ENCODE measurements at regions not wholly inside any gene's neighbourhood (a gene's known extent, or its start where the extent isn't known, plus 50 kb on each side); places are given as distances from the start of the nearest gene placed in this dataset.

- TF ChIP-seq SIN3A (conservative IDR thresholded peaks at IDR 0.05 in 1 of 2, IDR thresholded peaks at IDR 0.05 in 1 of 2; ENCODE audit: low read depth in 1 of 2, low read length in 2 of 2) (no peak), TCF12 (IDR thresholded peaks at IDR 0.05; ENCODE audit: low read depth, low read length) (no peak), BACH1 (IDR thresholded peaks at IDR 0.05; ENCODE audit: low read length) (no peak), KDM1A (IDR thresholded peaks at IDR 0.05; ENCODE audit: borderline replicate concordance, low read length) (no peak), BCL11A (IDR thresholded peaks at IDR 0.05; ENCODE audit: low read depth in 2 of 2, low read length in 2 of 2) (no peak), SRF (IDR thresholded peaks at IDR 0.05; ENCODE audit: low read depth, low read length) (no peak), SUZ12 (IDR thresholded peaks at IDR 0.05; ENCODE audit: low read length) (no peak)
Measured at GRCh38 chr13:44079413-44080205, 199.9 kb downstream of the LACC1 start (continued).
